SK-N-SH treated with all-trans-retinoic acid at 6 μM for 48 hours (cell line): ENCODE measurements at regions not wholly inside any gene's neighbourhood (a gene's known extent, or its start where the extent isn't known, plus 50 kb on each side); places are given as distances from the start of the nearest gene placed in this dataset.
"Not testable (repeated sequence)": the region's sequence is repeated elsewhere in the genome, so short reads cannot be mapped to it uniquely, and the experiment has no call there.

Source experiments
- ARNTL ChIP-seq: fragments of 450-650 bp; formaldehyde crosslinking; IDR thresholded peaks from 2 replicates; pipeline ENCODE4 v1.5.0; 2020; ENCODE audit warnings: low read depth, mild to moderate bottlenecking, moderate library complexity, borderline replicate concordance
- ISL1 ChIP-seq: fragments of 250-450 bp; sonication (Bioruptor Pico); IDR thresholded peaks from 2 replicates; pipeline ENCODE4 v2.1.2; 2022; ENCODE audit warnings: mild to moderate bottlenecking, moderate library complexity
- PPARA ChIP-seq: fragments of 250-450 bp; sonication (Bioruptor Pico); IDR thresholded peaks from 2 replicates; pipeline ENCODE4 v1.5.0; 2020; ENCODE audit warnings: mild to moderate bottlenecking, borderline replicate concordance
- TCF4 ChIP-seq: fragments of 250-450 bp; sonication (Bioruptor Pico); IDR thresholded peaks from 2 replicates; pipeline ENCODE4 v1.8.0; 2021; ENCODE audit warnings: mild to moderate bottlenecking, moderate library complexity, borderline replicate concordance
- ZC3H10 ChIP-seq: fragments of 250-450 bp; sonication (Bioruptor Pico); IDR thresholded peaks from 2 replicates; pipeline ENCODE4 v1.5.1; 2021; ENCODE audit warnings: mild to moderate bottlenecking, moderate library complexity
- ZFP30 ChIP-seq: fragments of 450-650 bp; formaldehyde crosslinking; IDR thresholded peaks from 2 replicates; pipeline ENCODE4 v1.5.0; 2022; ENCODE audit warnings: mild to moderate bottlenecking, moderate library complexity
- ZNF565 ChIP-seq: fragments of 450-650 bp; formaldehyde crosslinking; conservative IDR thresholded peaks from 2 replicates; pipeline ENCODE4 v1.5.0; 2020; ENCODE audit warnings: low read depth, mild to moderate bottlenecking, moderate library complexity
- TF ChIP-seq, protein P1 (sequence below): fragments of 250-450 bp; sonication (Bioruptor Pico); IDR thresholded peaks from 2 replicates; pipeline ENCODE4 v1.5.1; 2020; ENCODE audit warnings: low read depth, mild to moderate bottlenecking, moderate library complexity
- TF ChIP-seq, protein P2 (sequence below): fragments of 250-450 bp; sonication (Bioruptor Pico); IDR thresholded peaks from 2 replicates; pipeline ENCODE4 v1.8.0; 2020; ENCODE audit warnings: mild to moderate bottlenecking, moderate library complexity, borderline replicate concordance

DNA sequence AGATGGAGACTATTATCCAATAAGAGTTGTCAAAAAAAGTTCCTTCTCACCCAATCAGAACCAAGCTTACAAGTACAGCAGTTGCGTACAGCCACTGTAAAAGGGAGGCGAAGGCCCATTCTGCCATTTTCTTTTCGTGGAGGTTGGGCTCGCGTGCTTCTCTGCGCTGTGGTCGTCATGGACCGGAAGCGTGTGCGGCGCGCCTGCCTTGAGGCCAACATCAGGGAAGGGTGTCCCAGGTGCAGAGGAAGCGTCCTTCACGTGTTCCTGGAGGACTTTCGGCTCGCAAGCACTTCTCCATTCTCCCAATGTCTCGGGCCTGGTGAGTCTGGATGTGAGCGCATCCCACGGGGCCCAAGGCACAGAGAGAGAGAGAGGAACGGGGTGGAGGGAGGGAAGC lies 85.8 kb downstream of the TBC1D26 start:
- TF ChIP-seq, protein P1, sequence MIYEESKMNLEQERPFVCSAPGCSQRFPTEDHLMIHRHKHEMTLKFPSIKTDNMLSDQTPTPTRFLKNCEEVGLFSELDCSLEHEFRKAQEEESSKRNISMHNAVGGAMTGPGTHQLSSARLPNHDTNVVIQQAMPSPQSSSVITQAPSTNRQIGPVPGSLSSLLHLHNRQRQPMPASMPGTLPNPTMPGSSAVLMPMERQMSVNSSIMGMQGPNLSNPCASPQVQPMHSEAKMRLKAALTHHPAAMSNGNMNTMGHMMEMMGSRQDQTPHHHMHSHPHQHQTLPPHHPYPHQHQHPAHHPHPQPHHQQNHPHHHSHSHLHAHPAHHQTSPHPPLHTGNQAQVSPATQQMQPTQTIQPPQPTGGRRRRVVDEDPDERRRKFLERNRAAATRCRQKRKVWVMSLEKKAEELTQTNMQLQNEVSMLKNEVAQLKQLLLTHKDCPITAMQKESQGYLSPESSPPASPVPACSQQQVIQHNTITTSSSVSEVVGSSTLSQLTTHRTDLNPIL (CRISPR knock-in tag): not testable (repeated sequence)
- not testable (repeated sequence) for TF ChIP-seq ARNTL (CRISPR knock-in tag); TCF4 (CRISPR knock-in tag); ZC3H10 (CRISPR knock-in tag); ISL1 (CRISPR knock-in tag); PPARA; ZFP30 (CRISPR knock-in tag); ZNF565 (CRISPR knock-in tag)
- TF ChIP-seq, protein P2, sequence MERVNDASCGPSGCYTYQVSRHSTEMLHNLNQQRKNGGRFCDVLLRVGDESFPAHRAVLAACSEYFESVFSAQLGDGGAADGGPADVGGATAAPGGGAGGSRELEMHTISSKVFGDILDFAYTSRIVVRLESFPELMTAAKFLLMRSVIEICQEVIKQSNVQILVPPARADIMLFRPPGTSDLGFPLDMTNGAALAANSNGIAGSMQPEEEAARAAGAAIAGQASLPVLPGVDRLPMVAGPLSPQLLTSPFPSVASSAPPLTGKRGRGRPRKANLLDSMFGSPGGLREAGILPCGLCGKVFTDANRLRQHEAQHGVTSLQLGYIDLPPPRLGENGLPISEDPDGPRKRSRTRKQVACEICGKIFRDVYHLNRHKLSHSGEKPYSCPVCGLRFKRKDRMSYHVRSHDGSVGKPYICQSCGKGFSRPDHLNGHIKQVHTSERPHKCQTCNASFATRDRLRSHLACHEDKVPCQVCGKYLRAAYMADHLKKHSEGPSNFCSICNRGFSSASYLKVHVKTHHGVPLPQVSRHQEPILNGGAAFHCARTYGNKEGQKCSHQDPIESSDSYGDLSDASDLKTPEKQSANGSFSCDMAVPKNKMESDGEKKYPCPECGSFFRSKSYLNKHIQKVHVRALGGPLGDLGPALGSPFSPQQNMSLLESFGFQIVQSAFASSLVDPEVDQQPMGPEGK (CRISPR knock-in tag): not testable (repeated sequence)
